ENCODE measurements at regions not wholly inside any gene's neighbourhood (a gene's known extent, or its start where the extent isn't known, plus 50 kb on each side); places are given as distances from the start of the nearest gene placed in this dataset.
"Not testable (repeated sequence)": the region's sequence is repeated elsewhere in the genome, so short reads cannot be mapped to it uniquely, and the experiment has no call there.

GRCh38 chr4:154120006-154120676 lies 331.3 kb upstream of the SFRP2 start:
- H3K27ac ChIP-seq (ENCODE audit: low read depth, low read length) = no peak overlapping the region
- WGBS, 3 donors = 83 to 84% (median 84%) methylated on average over 5 of the region's 5 CpGs

DNA sequence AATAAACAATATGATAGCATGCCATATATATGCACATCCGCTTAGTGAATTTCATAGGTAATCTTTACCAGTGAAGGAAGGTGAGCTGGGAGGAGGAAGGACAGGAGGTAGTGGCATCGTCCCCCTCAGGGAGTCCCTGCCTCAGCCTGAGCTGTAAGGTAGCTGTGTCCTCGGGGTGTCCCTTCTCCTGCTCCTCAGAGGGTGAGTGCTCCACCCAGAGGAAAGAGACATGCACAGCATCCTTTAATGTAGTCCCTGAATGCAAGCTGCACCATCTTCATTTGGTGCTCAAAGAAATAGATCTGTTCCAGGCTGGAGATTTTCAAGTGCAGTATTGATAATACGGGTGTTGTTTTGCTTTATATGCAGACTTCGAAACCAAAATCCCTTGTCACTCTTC lies 330.4 kb upstream of the SFRP2 start:
- no peak overlapping the region for H3K27ac ChIP-seq (ENCODE audit: low read depth, low read length)
- 73 to 78% (median 76%) methylated on average over 5 of the region's 5 CpGs for WGBS, 3 donors

GRCh38 chr4:154117726-154118125 lies 328.8 kb upstream of the SFRP2 start:
- not testable (repeated sequence) for H3K27ac ChIP-seq (ENCODE audit: low read depth, low read length)
- 83 to 87% (median 85%) methylated on average over 9 of the region's 9 CpGs for whole genome bisulfite sequencing, 3 donors

GRCh38 chr4:154107337-154107736 lies 318.5 kb upstream of the SFRP2 start:
- H3K27ac ChIP-seq (ENCODE audit: low read depth, low read length) = no peak overlapping the region
- 92 to 95% (median 94%) methylated on average over 2 of the region's 2 CpGs for WGBS, 3 donors

DNA sequence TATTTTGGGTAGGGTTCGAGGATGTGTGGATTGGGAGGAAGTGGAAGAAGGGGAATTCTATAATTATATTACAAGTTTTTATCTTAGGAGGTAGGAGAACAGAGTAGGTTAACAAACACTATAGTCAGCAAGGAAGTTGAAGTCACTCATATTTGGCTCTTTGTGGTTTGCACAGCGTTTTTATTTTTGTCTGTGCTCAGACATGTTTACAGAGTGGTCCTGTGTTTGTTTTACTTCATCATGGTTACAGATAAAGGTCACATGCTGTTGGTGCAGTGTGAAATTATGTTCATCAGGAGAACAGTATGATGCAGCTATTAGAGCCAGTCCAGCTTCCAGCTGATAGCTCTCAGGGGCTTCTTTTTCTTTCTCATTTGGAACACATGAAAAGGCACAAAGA lies 299.9 kb upstream of the SFRP2 start:
- H3K27ac ChIP-seq (ENCODE audit: low read depth, low read length) = no peak overlapping the region
- WGBS, 3 donors = 30 to 41% (median 39%) methylated on average over 2 of the region's 2 CpGs

GRCh38 chr4:154086247-154086646 lies 297.4 kb upstream of the SFRP2 start:
- 30 to 59% (median 51%) methylated on average over 3 of the region's 3 CpGs for WGBS, 3 donors
- no peak overlapping the region for H3K27ac ChIP-seq (ENCODE audit: low read depth, low read length)

- H3K27ac ChIP-seq (ENCODE audit: low read depth, low read length) = no peak overlapping the region
- 92 to 94% (median 93%) methylated on average over 1 of the region's 1 CpG for WGBS, 3 donors
Measured at GRCh38 chr4:154084864-154085263, 296.0 kb upstream of the SFRP2 start.

DNA sequence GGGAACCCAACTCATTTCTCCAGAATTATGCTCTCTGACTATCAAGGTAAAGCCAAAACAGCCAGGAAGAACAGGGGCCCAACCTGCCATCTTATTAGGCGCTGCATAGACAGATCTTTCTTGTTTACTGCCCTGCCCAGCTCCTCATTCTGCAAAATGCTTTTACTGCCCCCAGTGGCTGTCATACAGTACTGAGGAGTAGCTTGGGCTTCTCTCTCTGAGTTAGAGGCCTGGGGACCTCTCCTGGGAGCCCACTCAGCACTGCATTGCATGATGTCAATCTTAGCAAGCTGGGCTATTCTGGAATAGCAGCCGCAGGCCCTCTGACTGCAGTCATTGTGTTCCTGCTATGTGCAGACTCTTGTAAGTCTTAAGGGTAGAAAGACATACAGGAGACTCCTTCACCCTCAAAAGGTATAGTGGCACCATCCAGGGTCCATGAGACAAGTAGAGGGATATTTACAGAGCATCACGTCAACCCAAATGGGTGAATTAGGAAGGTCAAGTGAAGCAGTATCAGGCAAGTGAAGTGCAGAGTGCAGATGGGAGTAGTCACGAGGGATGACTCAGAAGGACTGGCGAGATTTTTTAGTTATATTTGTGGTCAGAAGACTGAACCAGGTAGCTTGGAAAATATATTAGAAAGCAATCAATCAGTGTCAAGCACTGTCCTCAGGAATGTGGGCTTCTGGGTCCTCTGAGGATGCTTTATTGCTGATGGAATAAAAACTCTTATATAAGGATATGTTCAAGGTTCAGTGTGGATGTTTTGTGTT lies 294.1 kb upstream of the SFRP2 start:
- 84 to 87% (median 85%) methylated on average over 5 of the region's 5 CpGs for WGBS, 3 donors
- H3K27ac ChIP-seq (ENCODE audit: low read depth, low read length) = no peak overlapping the region

DNA sequence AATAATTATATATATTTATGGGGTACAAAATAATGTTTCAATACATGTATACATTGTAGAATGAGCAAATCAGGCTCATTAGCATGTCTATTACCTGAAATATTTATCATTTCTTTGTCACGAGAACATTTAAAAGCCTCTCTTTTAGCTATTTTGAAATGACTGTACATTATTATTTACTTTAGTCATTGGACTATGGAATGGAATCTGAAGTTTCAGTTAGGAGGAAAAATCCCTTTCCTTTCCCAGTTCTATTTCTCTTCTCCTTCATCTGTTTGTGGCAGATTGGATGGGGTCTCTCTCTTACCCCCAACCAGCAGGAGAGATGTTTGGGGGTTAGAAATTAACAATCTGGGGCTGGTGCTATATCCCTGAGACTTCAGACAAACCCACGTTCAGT lies 292.5 kb upstream of the SFRP2 start:
- no peak overlapping the region for H3K27ac ChIP-seq (ENCODE audit: low read depth, low read length)
- 76 to 85% (median 82%) methylated on average over 2 of the region's 2 CpGs for whole genome bisulfite sequencing, 3 donors

- 73 to 82% (median 73%) methylated on average over 8 of the region's 8 CpGs for WGBS, 3 donors
- no peak overlapping the region for H3K27ac ChIP-seq (ENCODE audit: low read depth, low read length)
Measured at GRCh38 chr4:154078504-154079350, 289.8 kb upstream of the SFRP2 start.

DNA sequence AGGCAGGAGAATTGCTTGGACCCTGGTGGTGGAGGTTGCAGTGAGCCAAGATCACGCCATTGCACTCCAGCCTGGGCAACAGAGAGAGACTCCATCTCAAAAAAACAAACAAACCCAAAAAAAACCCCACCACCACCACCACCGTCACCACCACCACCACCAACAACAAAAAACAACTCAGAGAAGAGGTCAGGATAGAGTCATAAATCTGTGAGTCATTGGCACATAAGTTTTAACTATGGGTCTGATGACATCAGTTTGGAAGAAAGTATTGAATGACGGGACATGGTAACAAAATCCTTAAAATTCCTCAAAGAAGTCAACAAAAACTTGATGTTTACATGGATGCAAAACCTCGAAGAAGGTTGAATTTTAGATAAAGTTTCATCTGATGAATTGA lies 288.0 kb upstream of the SFRP2 start:
- H3K27ac ChIP-seq (ENCODE audit: low read depth, low read length) = no peak overlapping the region
- 68 to 88% (median 71%) methylated on average over 4 of the region's 4 CpGs for WGBS, 3 donors

- no peak overlapping the region for H3K27ac ChIP-seq (ENCODE audit: low read depth, low read length)
- 65 to 78% (median 72%) methylated on average over 4 of the region's 4 CpGs for WGBS, 3 donors
Measured at GRCh38 chr4:154073107-154073822, 284.4 kb upstream of the SFRP2 start.

DNA sequence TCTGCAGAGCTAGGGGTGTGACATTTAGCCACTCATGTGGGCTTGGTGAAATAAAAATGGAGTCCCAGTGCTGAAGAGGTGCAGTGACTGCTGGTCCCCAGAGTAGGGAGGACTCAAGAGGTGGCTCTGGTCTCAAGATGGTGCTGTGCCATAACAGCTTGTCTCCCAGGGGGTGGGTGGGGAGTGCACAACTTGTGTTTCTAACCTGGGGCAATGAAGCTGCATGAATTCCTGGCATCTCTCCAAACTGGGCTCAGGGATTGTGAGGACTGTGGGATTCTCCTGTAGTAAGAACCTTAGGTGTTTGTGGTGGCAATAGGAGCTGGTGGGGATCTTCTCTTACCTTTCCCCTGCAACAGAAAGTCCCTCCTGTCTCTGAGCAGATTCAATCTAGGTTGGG lies 278.9 kb upstream of the SFRP2 start:
- H3K27ac ChIP-seq (ENCODE audit: low read depth, low read length) = no peak overlapping the region

DNA sequence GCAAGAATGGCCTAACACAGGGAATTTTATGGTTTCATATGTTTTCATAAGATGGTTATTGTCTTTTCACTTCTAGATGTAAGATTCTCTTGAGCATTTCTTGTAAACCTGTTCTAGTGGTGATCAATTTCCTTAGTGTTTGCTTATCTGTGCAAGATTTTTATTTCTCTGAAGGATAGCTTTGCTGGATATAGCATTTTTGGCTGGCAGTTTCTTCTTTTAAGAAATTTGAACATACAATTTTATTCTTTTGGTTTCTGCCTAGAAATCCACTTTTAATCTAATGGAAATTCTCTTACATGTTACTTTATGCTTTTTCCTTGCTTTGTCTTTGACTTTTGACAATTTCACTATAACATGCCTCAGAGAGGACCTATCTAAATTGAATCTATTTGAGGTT lies 276.5 kb upstream of the SFRP2 start:
- no peak overlapping the region for H3K27ac ChIP-seq (ENCODE audit: low read depth, low read length)

GRCh38 chr4:154064244-154064643 lies 275.4 kb upstream of the SFRP2 start:
- H3K27ac ChIP-seq (ENCODE audit: low read depth, low read length) = no peak overlapping the region
- WGBS, 3 donors = 53 to 62% (median 61%) methylated on average over 1 of the region's 1 CpG

DNA sequence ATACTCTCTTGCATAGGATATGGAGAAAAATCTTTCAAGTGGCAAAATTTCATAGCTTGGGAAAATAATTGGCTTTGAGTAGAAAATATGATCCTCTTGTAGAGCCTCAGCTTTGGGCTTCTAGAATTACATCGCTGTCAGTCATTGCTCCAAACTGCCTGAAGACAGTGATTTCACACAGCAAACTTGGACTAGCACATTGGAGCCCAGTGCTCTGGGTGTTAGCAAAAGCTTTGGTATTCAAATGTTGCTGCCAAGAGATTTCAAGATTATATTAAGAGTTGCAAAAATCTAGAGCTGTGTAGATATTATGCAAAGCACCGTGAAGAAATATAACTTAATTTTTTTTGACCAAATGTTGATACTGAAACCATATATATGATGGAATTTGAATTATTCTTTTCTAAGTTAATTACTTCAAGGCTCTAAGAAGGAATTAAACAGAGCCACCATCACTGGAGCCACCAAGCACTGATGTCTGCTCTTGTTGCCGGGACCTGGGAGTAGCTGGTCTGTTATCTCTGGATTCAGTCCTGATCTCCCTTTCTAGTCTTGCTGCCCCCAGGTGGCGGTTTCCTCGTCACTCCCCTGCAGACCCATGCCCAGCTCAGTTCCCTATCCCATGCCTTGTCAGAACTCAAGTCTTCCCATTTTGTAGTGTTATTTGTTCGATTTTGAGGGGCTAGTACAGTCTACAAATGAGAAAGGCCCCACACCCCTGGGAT lies 260.7 kb upstream of the SFRP2 start:
- 53 to 79% (median 60%) methylated on average over 6 of the region's 6 CpGs for WGBS, 3 donors
- no peak overlapping the region for H3K27ac ChIP-seq (ENCODE audit: low read depth, low read length)

DNA sequence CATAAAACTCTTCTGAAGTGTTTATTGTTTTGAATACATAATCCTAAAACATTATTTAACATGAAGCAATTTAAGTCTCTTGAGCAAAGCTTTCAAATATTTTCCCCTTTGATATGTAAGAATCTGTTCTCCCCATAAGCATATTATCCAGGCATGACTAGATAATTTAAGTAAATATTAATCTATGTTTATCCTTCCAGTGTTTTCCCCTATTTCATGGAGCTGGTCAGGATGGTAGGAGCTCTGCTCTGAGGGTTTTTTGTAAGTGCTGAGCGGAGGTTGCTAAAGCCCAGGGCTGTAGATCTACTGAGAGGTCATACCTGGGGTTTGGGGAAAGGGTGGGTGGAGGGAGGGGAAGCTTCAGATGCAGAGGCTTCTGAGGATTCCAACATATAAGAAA lies 258.9 kb upstream of the SFRP2 start:
- 87 to 91% (median 88%) methylated on average over 1 of the region's 1 CpG for WGBS, 3 donors
- no peak overlapping the region for H3K27ac ChIP-seq (ENCODE audit: low read depth, low read length)
